ENCODE measurements at regions not wholly inside any gene's neighbourhood (a gene's known extent, or its start where the extent isn't known, plus 50 kb on each side); places are given as distances from the start of the nearest gene placed in this dataset.

- TF ChIP-seq EZH2 (IDR thresholded peaks at IDR 0.05; ENCODE audit: low read depth): no peak
- no peak for TF ChIP-seq CTCF (conservative IDR thresholded peaks at IDR 0.05)
These were observed 555.4 kb downstream of the SLITRK6 start for GRCh38 chr13:85243831-85244230.

Data from PC-9 (cell line).